Progenitor cell of endocrine pancreas (in vitro differentiated cells): ENCODE measurements at regions not wholly inside any gene's neighbourhood (a gene's known extent, or its start where the extent isn't known, plus 50 kb on each side); places are given as distances from the start of the nearest gene placed in this dataset.

ENCODE experiments used
- DNase-seq: peaks from one replicate; pipeline ENCODE4 v3.0.0; 2021; ENCODE audit warnings: low spot score; ENCODE audit not compliant: unreplicated experiment
- H3K27ac Mint-ChIP-seq: 2 replicates; pipeline ENCODE4 v1.8.0; 2021; ENCODE audit warnings: mild to moderate bottlenecking, moderate library complexity, mixed read lengths
- H3K27me3 Mint-ChIP-seq: 2 replicates; pipeline ENCODE4 v1.8.0; 2021; ENCODE audit warnings: mixed read lengths
- H3K36me3 Mint-ChIP-seq: 2 replicates; pipeline ENCODE4 v1.8.0; 2022; ENCODE audit warnings: mixed read lengths; ENCODE audit not compliant: insufficient read depth
- H3K4me1 Mint-ChIP-seq: 2 replicates; pipeline ENCODE4 v1.8.0; 2021; ENCODE audit warnings: low read depth, mixed read lengths
- H3K4me3 Mint-ChIP-seq: 2 replicates; pipeline ENCODE4 v1.8.0; 2021; ENCODE audit warnings: low read depth, mild to moderate bottlenecking, moderate library complexity, mixed read lengths
- H3K9me3 Mint-ChIP-seq: 2 replicates; pipeline ENCODE4 v1.8.0; 2021; ENCODE audit warnings: low read depth, mixed read lengths
- TF ChIP-seq, protein P1 (sequence below): fragments of 200-600 bp; sonication (generic); IDR thresholded peaks from one replicate; pipeline ENCODE4 v1.5.0; 2021; ENCODE audit warnings: antibody characterized with exemption, mild to moderate bottlenecking; ENCODE audit not compliant: unreplicated experiment

DNA sequence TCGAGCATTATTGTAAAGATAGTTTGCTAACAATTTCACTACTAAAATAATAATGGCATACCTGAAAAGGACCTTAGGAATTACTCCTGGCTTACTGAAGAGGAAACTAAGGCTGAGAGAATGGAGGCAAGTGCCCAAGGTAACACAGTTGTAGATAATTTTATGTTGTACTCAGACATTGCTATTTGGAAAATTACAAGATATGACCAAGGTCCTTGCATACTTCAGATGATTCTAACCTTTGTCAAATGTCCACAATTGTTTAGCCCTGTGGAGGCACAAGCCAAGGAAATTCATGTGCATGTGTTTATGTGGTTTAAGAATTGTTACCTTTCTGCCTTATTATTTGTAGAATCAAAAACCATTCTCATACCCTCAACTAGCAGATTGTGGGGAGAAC, 105.7 kb downstream of the TUSC7 start:
- Mint-ChIP-seq H3K36me3 (no peaks in the 10 kb centered on the region), H3K4me3 (no peak overlapping the region)

DNA sequence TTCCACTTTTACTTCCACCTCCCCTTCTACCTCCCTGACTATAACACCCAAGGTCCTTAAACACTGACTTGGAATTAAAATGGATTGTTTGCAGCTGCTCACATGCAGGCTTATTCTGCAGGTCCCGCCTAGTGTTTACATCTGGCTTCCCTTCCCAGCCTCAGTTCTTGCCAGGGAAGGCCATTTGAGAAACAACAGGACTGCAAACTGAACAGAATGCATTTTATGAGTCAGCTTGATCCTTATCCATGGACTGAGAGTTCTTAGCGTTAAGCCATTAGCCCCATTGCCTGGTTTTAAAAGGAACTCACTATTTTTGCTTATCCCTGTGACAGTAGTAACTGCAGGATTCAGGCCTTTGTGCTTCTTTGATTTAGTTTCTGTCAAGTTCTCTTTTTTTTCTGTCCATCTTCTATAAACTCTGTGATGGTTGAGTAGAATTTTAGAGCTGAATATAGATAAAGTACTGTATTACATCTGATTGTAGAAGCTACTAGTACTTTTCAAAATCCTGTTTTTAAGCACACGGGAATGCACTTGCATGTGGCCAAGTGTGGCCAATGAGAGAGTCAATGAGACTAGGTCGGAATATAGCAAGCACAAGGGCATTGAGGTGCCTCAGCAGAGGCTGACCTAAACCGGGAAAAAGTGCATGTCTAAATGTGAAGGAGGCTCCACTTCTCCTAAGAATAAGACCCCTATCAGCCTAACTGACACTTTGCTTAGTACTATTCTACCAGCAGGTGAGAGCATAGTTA, 106.4 kb downstream of the TUSC7 start:
- no peak overlapping the region for H3K27ac Mint-ChIP-seq
- DNase-seq, result no peak
- no peaks in the 10 kb centered on the region for H3K27me3 Mint-ChIP-seq
- no peaks in the 10 kb centered on the region for H3K9me3 Mint-ChIP-seq
- H3K36me3 Mint-ChIP-seq, result no peaks in the 10 kb centered on the region
- H3K4me3 Mint-ChIP-seq, result no peak overlapping the region
- H3K4me1 Mint-ChIP-seq, result peaks cover 18% of the 10 kb centered on the region
- TF ChIP-seq, protein P1, sequence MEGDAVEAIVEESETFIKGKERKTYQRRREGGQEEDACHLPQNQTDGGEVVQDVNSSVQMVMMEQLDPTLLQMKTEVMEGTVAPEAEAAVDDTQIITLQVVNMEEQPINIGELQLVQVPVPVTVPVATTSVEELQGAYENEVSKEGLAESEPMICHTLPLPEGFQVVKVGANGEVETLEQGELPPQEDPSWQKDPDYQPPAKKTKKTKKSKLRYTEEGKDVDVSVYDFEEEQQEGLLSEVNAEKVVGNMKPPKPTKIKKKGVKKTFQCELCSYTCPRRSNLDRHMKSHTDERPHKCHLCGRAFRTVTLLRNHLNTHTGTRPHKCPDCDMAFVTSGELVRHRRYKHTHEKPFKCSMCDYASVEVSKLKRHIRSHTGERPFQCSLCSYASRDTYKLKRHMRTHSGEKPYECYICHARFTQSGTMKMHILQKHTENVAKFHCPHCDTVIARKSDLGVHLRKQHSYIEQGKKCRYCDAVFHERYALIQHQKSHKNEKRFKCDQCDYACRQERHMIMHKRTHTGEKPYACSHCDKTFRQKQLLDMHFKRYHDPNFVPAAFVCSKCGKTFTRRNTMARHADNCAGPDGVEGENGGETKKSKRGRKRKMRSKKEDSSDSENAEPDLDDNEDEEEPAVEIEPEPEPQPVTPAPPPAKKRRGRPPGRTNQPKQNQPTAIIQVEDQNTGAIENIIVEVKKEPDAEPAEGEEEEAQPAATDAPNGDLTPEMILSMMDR, result no peak

More for the DNA sequence above, 105.7 kb downstream of the TUSC7 start:
- Mint-ChIP-seq H3K9me3 (peaks cover 3% of the 10 kb centered on the region), H3K27me3 (no peaks in the 10 kb centered on the region), H3K4me1 (peaks cover 18% of the 10 kb centered on the region), H3K27ac (no peak overlapping the region)
- no peak for DNase-seq
- TF ChIP-seq, protein P1, result no peak

DNA sequence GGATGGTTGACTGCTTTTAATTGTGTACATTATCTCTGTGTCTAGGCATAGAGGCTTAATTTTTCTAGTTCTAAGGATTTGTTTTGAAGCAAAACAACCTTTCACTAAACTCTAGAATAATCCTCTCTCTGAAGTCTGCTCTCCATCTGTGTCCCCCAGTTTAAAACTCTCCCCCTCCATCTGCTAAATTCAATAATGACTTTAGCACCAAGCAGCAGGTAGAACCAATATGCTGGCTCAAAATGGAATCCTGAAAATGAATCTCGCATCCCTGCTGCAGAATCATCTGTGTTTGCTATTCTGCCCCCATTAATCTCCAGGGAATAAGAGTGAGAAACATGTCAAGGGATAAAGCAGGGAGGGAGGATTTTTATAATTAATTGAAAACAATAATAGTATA, 111.8 kb downstream of the TUSC7 start:
- H3K27ac Mint-ChIP-seq, result no peak overlapping the region
- H3K27me3 Mint-ChIP-seq, result no peaks in the 10 kb centered on the region
- H3K4me3 Mint-ChIP-seq, result no peak overlapping the region
- H3K36me3 Mint-ChIP-seq, result no peaks in the 10 kb centered on the region
- TF ChIP-seq, protein P1, result no peak
- H3K9me3 Mint-ChIP-seq, result no peaks in the 10 kb centered on the region
- DNase-seq, result no peak
- H3K4me1 Mint-ChIP-seq, result no peaks in the 10 kb centered on the region

DNA sequence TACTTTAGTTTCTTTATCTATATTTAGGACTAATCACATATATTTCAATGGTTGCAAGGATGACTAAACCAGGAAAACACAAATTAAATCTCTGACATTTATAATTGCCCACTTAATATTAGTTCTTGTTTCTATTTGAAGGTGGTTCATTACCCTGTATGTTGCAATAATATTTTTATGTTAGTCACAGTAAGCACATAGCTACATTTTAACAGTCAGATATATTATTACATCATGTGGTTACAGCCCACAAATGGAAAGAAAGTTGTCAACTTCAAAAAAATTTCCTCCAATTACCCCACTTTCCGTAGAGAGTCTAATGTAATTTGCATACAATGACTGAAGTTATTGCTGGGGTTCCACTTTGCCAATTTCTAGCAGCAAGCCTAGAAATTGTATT, 114.6 kb downstream of the TUSC7 start:
- H3K9me3 Mint-ChIP-seq, result no peaks in the 10 kb centered on the region

DNA sequence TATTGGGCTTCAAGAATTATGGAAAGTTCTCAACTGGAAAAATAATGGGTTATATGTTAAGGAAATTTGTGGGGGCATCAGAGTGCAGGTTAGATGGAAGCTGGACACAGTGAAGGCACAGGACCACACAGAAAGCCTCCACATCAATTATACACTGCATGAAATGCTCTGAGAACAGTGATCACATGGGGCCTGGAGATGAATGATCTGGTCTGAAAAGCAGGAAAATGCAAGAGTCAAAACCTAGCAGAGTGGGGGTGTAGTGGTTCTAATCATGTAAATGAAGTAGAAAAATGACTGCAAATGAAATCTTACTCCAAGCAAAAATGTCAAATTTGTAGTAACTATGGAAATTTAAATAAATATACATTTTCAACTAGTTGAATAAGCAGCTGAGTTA, 123.6 kb downstream of the TUSC7 start:
- DNase-seq, result no peak
- Mint-ChIP-seq H3K36me3 (no peaks in the 10 kb centered on the region), H3K27ac (no peak overlapping the region), H3K27me3 (no peaks in the 10 kb centered on the region), H3K9me3 (no peaks in the 10 kb centered on the region), H3K4me3 (no peak overlapping the region), H3K4me1 (peaks cover 2% of the 10 kb centered on the region)
- TF ChIP-seq, protein P1, result no peak

More for the DNA sequence above, 114.6 kb downstream of the TUSC7 start:
- H3K27me3 Mint-ChIP-seq, result no peaks in the 10 kb centered on the region
- H3K4me3 Mint-ChIP-seq, result no peak overlapping the region
- TF ChIP-seq, protein P1, result no peak
- no peak overlapping the region for H3K27ac Mint-ChIP-seq
- no peaks in the 10 kb centered on the region for H3K4me1 Mint-ChIP-seq
- no peaks in the 10 kb centered on the region for H3K36me3 Mint-ChIP-seq
- DNase-seq, result no peak
